Nephron progenitor cell (in vitro differentiated cells): ENCODE measurements at regions not wholly inside any gene's neighbourhood (a gene's known extent, or its start where the extent isn't known, plus 50 kb on each side); places are given as distances from the start of the nearest gene placed in this dataset.

Experiments
- DNase-seq: peaks from one replicate; pipeline ENCODE4 v3.0.0; 2021
- H3K27ac Mint-ChIP-seq: 2 replicates; pipeline ENCODE4 v1.8.0; 2021; ENCODE audit warnings: mild to moderate bottlenecking, moderate library complexity, mixed read lengths
- H3K27me3 Mint-ChIP-seq: 2 replicates; pipeline ENCODE4 v1.8.0; 2021; ENCODE audit warnings: mild to moderate bottlenecking, low read depth, mixed read lengths; ENCODE audit not compliant: poor library complexity
- H3K36me3 Mint-ChIP-seq: 2 replicates; pipeline ENCODE4 v1.8.0; 2021; ENCODE audit warnings: low read depth, mixed read lengths
- H3K4me1 Mint-ChIP-seq: 2 replicates; pipeline ENCODE4 v1.8.0; 2021; ENCODE audit warnings: mixed read lengths
- H3K4me3 Mint-ChIP-seq: 2 replicates; pipeline ENCODE4 v1.8.0; 2021; ENCODE audit warnings: mild to moderate bottlenecking, moderate library complexity, mixed read lengths
- H3K9me3 Mint-ChIP-seq: 2 replicates; pipeline ENCODE4 v1.8.0; 2021; ENCODE audit warnings: mild to moderate bottlenecking, moderate library complexity, mixed read lengths
- CTCF ChIP-seq: fragments of 200-600 bp; sonication (generic); IDR thresholded peaks from 2 replicates; pipeline ENCODE4 v1.5.0; 2021; ENCODE audit warnings: antibody characterized with exemption

- H3K27me3 Mint-ChIP-seq: no peaks in the 10 kb centered on the region
- DNase-seq: no peak
- no peak overlapping the region for H3K4me3 Mint-ChIP-seq
- H3K9me3 Mint-ChIP-seq: peaks cover 5% of the 10 kb centered on the region
- peaks cover 47% of the 10 kb centered on the region for H3K4me1 Mint-ChIP-seq
- H3K27ac Mint-ChIP-seq: no peak overlapping the region
- H3K36me3 Mint-ChIP-seq: no peaks in the 10 kb centered on the region
- TF ChIP-seq CTCF: no peak
These were observed 532.3 kb upstream of the ZNF608 start for GRCh38 chr5:125278711-125279110.

GRCh38 chr5:125281667-125282066 lies 535.2 kb upstream of the ZNF608 start:
- peaks cover 23% of the 10 kb centered on the region for H3K4me1 Mint-ChIP-seq
- no peak overlapping the region for H3K4me3 Mint-ChIP-seq
- H3K27me3 Mint-ChIP-seq: no peaks in the 10 kb centered on the region
- H3K9me3 Mint-ChIP-seq: peaks cover 5% of the 10 kb centered on the region
- H3K27ac Mint-ChIP-seq: no peak overlapping the region
- no peak for TF ChIP-seq CTCF
- H3K36me3 Mint-ChIP-seq: no peaks in the 10 kb centered on the region
- DNase-seq: no peak

GRCh38 chr5:125283372-125283771 lies 536.9 kb upstream of the ZNF608 start:
- peaks cover 9% of the 10 kb centered on the region for H3K4me1 Mint-ChIP-seq
- H3K36me3 Mint-ChIP-seq: no peaks in the 10 kb centered on the region
- no peak overlapping the region for H3K4me3 Mint-ChIP-seq
- DNase-seq: no peak
- H3K9me3 Mint-ChIP-seq: no peaks in the 10 kb centered on the region
- no peak overlapping the region for H3K27ac Mint-ChIP-seq
- no peak for TF ChIP-seq CTCF
- no peaks in the 10 kb centered on the region for H3K27me3 Mint-ChIP-seq

- no peak overlapping the region for H3K4me3 Mint-ChIP-seq
These were observed 539.8 kb upstream of the ZNF608 start for GRCh38 chr5:125286271-125286670.

GRCh38 chr5:125289606-125290005 lies 543.2 kb upstream of the ZNF608 start:
- Mint-ChIP-seq H3K9me3 (no peaks in the 10 kb centered on the region), H3K36me3 (no peaks in the 10 kb centered on the region), H3K27ac (no peak overlapping the region), H3K4me3 (no peak overlapping the region), H3K27me3 (no peaks in the 10 kb centered on the region), H3K4me1 (peaks cover 32% of the 10 kb centered on the region)
- no peak for TF ChIP-seq CTCF
- no peak for DNase-seq

More at GRCh38 chr5:125286271-125286670, 539.8 kb upstream of the ZNF608 start:
- no peaks in the 10 kb centered on the region for H3K27me3 Mint-ChIP-seq
- no peak for DNase-seq
- peaks cover 18% of the 10 kb centered on the region for H3K4me1 Mint-ChIP-seq
- no peaks in the 10 kb centered on the region for H3K9me3 Mint-ChIP-seq
- no peaks in the 10 kb centered on the region for H3K36me3 Mint-ChIP-seq
- TF ChIP-seq CTCF: no peak
- no peak overlapping the region for H3K27ac Mint-ChIP-seq

GRCh38 chr5:125290935-125291334 lies 544.5 kb upstream of the ZNF608 start:
- Mint-ChIP-seq H3K27me3 (no peaks in the 10 kb centered on the region), H3K4me3 (no peak overlapping the region), H3K36me3 (no peaks in the 10 kb centered on the region), H3K9me3 (no peaks in the 10 kb centered on the region), H3K4me1 (peaks cover 36% of the 10 kb centered on the region), H3K27ac (no peak overlapping the region)
- no peak for DNase-seq
- TF ChIP-seq CTCF: no peak
